GM23338 (cell line): ENCODE measurements at regions not wholly inside any gene's neighbourhood (a gene's known extent, or its start where the extent isn't known, plus 50 kb on each side); places are given as distances from the start of the nearest gene placed in this dataset.

Source experiments
- ATAC-seq: fragments of 200-7000 bp; cut with Tn5 transposase; 3 replicates; pipeline ENCODE4 v1.9.1; 2020
- DNase-seq: peaks from one replicate; pipeline ENCODE4 v3.0.0-alpha.2; 2015; ENCODE audit warnings: low spot score
- H2AFZ ChIP-seq: fragments of 200-600 bp; sonication (generic); 2 replicates; pipeline ENCODE4 v1.8.0; 2016; ENCODE audit warnings: antibody characterized with exemption, mild to moderate bottlenecking, moderate library complexity
- H3F3A ChIP-seq: fragments of 200-600 bp; sonication (generic); replicated peaks from 2 replicates; pipeline ENCODE4 v1.8.0; 2017; ENCODE audit warnings: antibody characterized with exemption, mixed run types, low read depth
- H3K27ac ChIP-seq: fragments of 200-600 bp; sonication (generic); 2 replicates; pipeline ENCODE4 v1.6.1; 2016; ENCODE audit warnings: low read depth
- H3K27me3 ChIP-seq: fragments of 200-600 bp; sonication (generic); 2 replicates; pipeline ENCODE4 v1.8.0; 2016; ENCODE audit warnings: mild to moderate bottlenecking, mixed run types, moderate library complexity; ENCODE audit not compliant: insufficient read depth
- H3K36me3 ChIP-seq: fragments of 200-600 bp; sonication (generic); 2 replicates; pipeline ENCODE4 v1.8.0; 2016; ENCODE audit warnings: mild to moderate bottlenecking; ENCODE audit not compliant: insufficient read depth
- H3K4me1 ChIP-seq: fragments of 200-600 bp; sonication (generic); 2 replicates; pipeline ENCODE4 v1.8.0; 2016; ENCODE audit warnings: mild to moderate bottlenecking, moderate library complexity; ENCODE audit not compliant: insufficient read depth
- H3K4me2 ChIP-seq: fragments of 200-600 bp; sonication (generic); 2 replicates; pipeline ENCODE4 v1.7.1; 2017; ENCODE audit warnings: mixed run types
- H3K4me3 ChIP-seq: fragments of 200-600 bp; sonication (generic); 2 replicates; pipeline ENCODE4 v1.6.1; 2016; ENCODE audit warnings: mixed run types
- H3K79me2 ChIP-seq: fragments of 200-600 bp; sonication (generic); replicated peaks from 2 replicates; pipeline ENCODE4 v1.8.0; 2017; ENCODE audit warnings: mild to moderate bottlenecking; ENCODE audit not compliant: insufficient read depth
- H3K9me2 ChIP-seq: fragments of 200-600 bp; sonication (generic); 2 replicates; pipeline ENCODE4 v1.8.0; 2017; ENCODE audit not compliant: insufficient read depth
- H4K20me1 ChIP-seq: fragments of 200-600 bp; sonication (generic); replicated peaks from 2 replicates; pipeline ENCODE4 v1.8.0; 2017; ENCODE audit warnings: mild to moderate bottlenecking; ENCODE audit not compliant: insufficient read depth
- H3K27ac Mint-ChIP-seq: 2 replicates; pipeline ENCODE4 v1.8.0; 2020; ENCODE audit warnings: inconsistent platforms, mild to moderate bottlenecking, moderate library complexity, mixed read lengths
- H3K27me3 Mint-ChIP-seq: 3 replicates; pipeline ENCODE4 v1.8.0; 2022; ENCODE audit warnings: low read depth, mild to moderate bottlenecking, moderate library complexity, mixed read lengths, inconsistent platforms; ENCODE audit not compliant: insufficient read depth, poor library complexity
- H3K36me3 Mint-ChIP-seq: 3 replicates; pipeline ENCODE4 v1.8.0; 2021; ENCODE audit warnings: low read depth, mild to moderate bottlenecking, inconsistent platforms, moderate library complexity, mixed read lengths
- H3K4me1 Mint-ChIP-seq: 3 replicates; pipeline ENCODE4 v1.8.0; 2020; ENCODE audit warnings: mild to moderate bottlenecking, inconsistent platforms, mixed read lengths
- H3K4me3 Mint-ChIP-seq: 3 replicates; pipeline ENCODE4 v1.8.0; 2021; ENCODE audit warnings: moderate library complexity, mild to moderate bottlenecking, inconsistent platforms, mixed read lengths
- H3K9me3 Mint-ChIP-seq: 3 replicates; pipeline ENCODE4 v1.8.0; 2020; ENCODE audit warnings: moderate library complexity, mild to moderate bottlenecking, inconsistent platforms, mixed read lengths
- CREB1 ChIP-seq: fragments of 250-450 bp; sonication (Bioruptor Pico); IDR thresholded peaks from 2 replicates; pipeline ENCODE4 v1.5.0; 2020; ENCODE audit warnings: low read depth, mild to moderate bottlenecking, moderate library complexity
- CTCF ChIP-seq, 2 experiments: fragments of 200-600 bp in 1 of 2; sonication (generic) in 1 of 2; conservative IDR thresholded peaks; 2 replicates each; pipeline versions ENCODE4 v1.5.1 to v1.6.1; 2016 to 2017; ENCODE audit warnings: antibody characterized with exemption in 2 of 2, low read depth in 2 of 2, mild to moderate bottlenecking in 2 of 2, moderate library complexity in 1 of 2
- ETS1 ChIP-seq: IDR thresholded peaks from 2 replicates; pipeline ENCODE4 v1.6.1; 2016; ENCODE audit warnings: antibody characterized with exemption
- EZH2 ChIP-seq: fragments of 200-600 bp; sonication (generic); IDR thresholded peaks from one replicate; pipeline ENCODE4 v1.8.0; 2017; ENCODE audit warnings: antibody characterized with exemption, mild to moderate bottlenecking, low read depth; ENCODE audit not compliant: unreplicated experiment
- EZH2phosphoT487 ChIP-seq: fragments of 200-600 bp; sonication (generic); IDR thresholded peaks from one replicate; pipeline ENCODE4 v1.8.1; 2018; ENCODE audit warnings: antibody characterized with exemption; ENCODE audit not compliant: unreplicated experiment
- JUNB ChIP-seq: IDR thresholded peaks from one replicate; pipeline ENCODE4 v1.6.1; 2016; ENCODE audit warnings: antibody characterized with exemption; ENCODE audit not compliant: unreplicated experiment
- NANOG ChIP-seq: IDR thresholded peaks from 2 replicates; pipeline ENCODE4 v1.6.1; 2016; ENCODE audit warnings: antibody characterized with exemption, borderline replicate concordance
- POLR2AphosphoS5 ChIP-seq: IDR thresholded peaks from 2 replicates; pipeline ENCODE4 v1.6.1; 2016; ENCODE audit warnings: antibody characterized with exemption, low read depth
- REST ChIP-seq: IDR thresholded peaks from one replicate; pipeline ENCODE4 v1.6.1; 2018; ENCODE audit warnings: antibody characterized with exemption; ENCODE audit not compliant: unreplicated experiment
- STAT1 ChIP-seq: IDR thresholded peaks from one replicate; pipeline ENCODE4 v1.6.1; 2016; ENCODE audit warnings: antibody characterized with exemption; ENCODE audit not compliant: unreplicated experiment
- ZNF114 ChIP-seq: fragments of 250-450 bp; sonication (Bioruptor Pico); IDR thresholded peaks from 2 replicates; pipeline ENCODE4 v1.5.0; 2020; ENCODE audit warnings: mild to moderate bottlenecking, moderate library complexity
- ZNF331 ChIP-seq: fragments of 250-450 bp; sonication (Bioruptor Pico); IDR thresholded peaks from 2 replicates; pipeline ENCODE4 v1.5.0; 2020; ENCODE audit warnings: low read depth, mild to moderate bottlenecking, moderate library complexity
- ZNF462 ChIP-seq: fragments of 250-450 bp; sonication (Bioruptor Pico); IDR thresholded peaks from 2 replicates; pipeline ENCODE4 v1.5.0; 2020; ENCODE audit warnings: mild to moderate bottlenecking, moderate library complexity

GRCh38 chr3:181770296-181770695 lies 58.6 kb downstream of the SOX2 start:
- Mint-ChIP-seq H3K4me3 (no peak overlapping the region), H3K9me3 (no peaks in the 10 kb centered on the region), H3K27ac (no peak overlapping the region), H3K4me1 (peaks cover 5% of the 10 kb centered on the region), H3K27me3 (peaks cover 4% of the 10 kb centered on the region), H3K36me3 (no peaks in the 10 kb centered on the region; the same call in 2 of the 3 replicates)
- Histone ChIP-seq H3K27me3 (no peaks in the 10 kb centered on the region), H3K9me2 (peaks cover 7% of the 10 kb centered on the region; the same call in 1 of the 2 replicates), H3K4me1 (peaks cover 8% of the 10 kb centered on the region), H3K27ac (no peak overlapping the region), H3K4me2 (no peak overlapping the region), H3K79me2 (no peaks in the 10 kb centered on the region), H2AFZ (no peak overlapping the region), H3F3A (no peaks in the 10 kb centered on the region), H3K4me3 (no peak overlapping the region), H3K36me3 (no peaks in the 10 kb centered on the region), H4K20me1 (no peaks in the 10 kb centered on the region)
- ATAC-seq (no peak), DNase-seq (no peak)
- TF ChIP-seq POLR2AphosphoS5 (no peak), NANOG (no peak), REST (no peak), CREB1 (CRISPR knock-in tag) (no peak), ETS1 (no peak), ZNF114 (no peak), EZH2phosphoT487 (no peak), ZNF462 (CRISPR knock-in tag) (no peak), CTCF (conservative IDR thresholded peaks at IDR 0.05; ENCODE audit: low read depth in 2 of 2) (no peak), EZH2 (no peak), JUNB (no peak), ZNF331 (no peak), STAT1 (no peak)
